Mesenchymal stem cell (in vitro differentiated cells and primary cell): ENCODE measurements at regions not wholly inside any gene's neighbourhood (a gene's known extent, or its start where the extent isn't known, plus 50 kb on each side); places are given as distances from the start of the nearest gene placed in this dataset.

Source experiments
- DNase-seq: peaks from one replicate; pipeline ENCODE4 v3.0.0-alpha.2; 2013
- H2AFZ ChIP-seq: one replicate; pipeline ENCODE4 v1.6.1; 2013; ENCODE audit warnings: low read depth, mild to moderate bottlenecking, control low read depth, inconsistent platforms, low read length, moderate library complexity
- H2AK5ac ChIP-seq: 2 replicates; pipeline ENCODE4 v1.6.1; 2013; ENCODE audit warnings: low read length, moderate library complexity, mild to moderate bottlenecking, inconsistent platforms; ENCODE audit not compliant: severe bottlenecking
- H2BK120ac ChIP-seq: one replicate; pipeline ENCODE4 v1.6.1; 2013; ENCODE audit warnings: low read depth, mild to moderate bottlenecking, inconsistent platforms, low read length, moderate library complexity
- H2BK12ac ChIP-seq, 2 experiments: one replicate each; pipeline ENCODE4 v1.6.1; 2013; ENCODE audit warnings: inconsistent platforms in 2 of 2, low read length in 2 of 2, mild to moderate bottlenecking in 2 of 2, moderate library complexity in 2 of 2, control low read depth in 1 of 2
- H2BK15ac ChIP-seq: one replicate; pipeline ENCODE4 v1.6.1; 2013; ENCODE audit warnings: mild to moderate bottlenecking, low read depth, inconsistent platforms; ENCODE audit not compliant: poor library complexity, severe bottlenecking
- H2BK5ac ChIP-seq: 2 replicates; pipeline ENCODE4 v1.6.1; 2013; ENCODE audit warnings: low read depth, mild to moderate bottlenecking, low read length, control low read depth, inconsistent platforms; ENCODE audit not compliant: poor library complexity, severe bottlenecking
- H3K14ac ChIP-seq, 2 experiments: one replicate each; pipeline ENCODE4 v1.6.1; 2013; ENCODE audit warnings: inconsistent platforms in 2 of 2, low read length in 2 of 2, control low read depth in 1 of 2, mild to moderate bottlenecking in 1 of 2, moderate library complexity in 1 of 2
- H3K18ac ChIP-seq, 2 experiments: one replicate each; pipeline ENCODE4 v1.6.1; 2013; ENCODE audit warnings: inconsistent platforms in 2 of 2, low read length in 2 of 2, control low read depth in 1 of 2, low read depth in 1 of 2, mild to moderate bottlenecking in 1 of 2
- H3K23ac ChIP-seq, 2 experiments: one replicate each; pipeline ENCODE4 v1.6.1; 2013; ENCODE audit warnings: inconsistent platforms in 2 of 2, low read length in 2 of 2, mild to moderate bottlenecking in 2 of 2, moderate library complexity in 2 of 2, control low read depth in 1 of 2
- H3K27ac ChIP-seq: 2 replicates; pipeline ENCODE4 v1.5.1; 2013; ENCODE audit warnings: mild to moderate bottlenecking, moderate library complexity, low read length, control low read depth, inconsistent platforms; ENCODE audit not compliant: poor library complexity, severe bottlenecking
- H3K27me3 ChIP-seq, 2 experiments: 2 replicates each; pipeline versions ENCODE4 v1.6.1 to v1.7.0; 2013; ENCODE audit warnings: low read length in 2 of 2, mild to moderate bottlenecking in 2 of 2, moderate library complexity in 2 of 2, control low read depth in 1 of 2, inconsistent platforms in 1 of 2; ENCODE audit not compliant: control insufficient read depth in 1 of 2, insufficient read depth in 1 of 2
- H3K36me3 ChIP-seq, 2 experiments: 2 replicates each; pipeline versions ENCODE4 v1.6.1 to v1.7.0; 2013; ENCODE audit warnings: low read length in 2 of 2, control low read depth in 1 of 2, inconsistent platforms in 1 of 2, low read depth in 1 of 2, mild to moderate bottlenecking in 1 of 2; ENCODE audit not compliant: insufficient read depth in 2 of 2, control insufficient read depth in 1 of 2
- H3K4ac ChIP-seq, 2 experiments: one replicate each; pipeline ENCODE4 v1.6.1; 2013; ENCODE audit warnings: inconsistent platforms in 2 of 2, low read length in 2 of 2, mild to moderate bottlenecking in 2 of 2, moderate library complexity in 2 of 2, control low read depth in 1 of 2, low read depth in 1 of 2
- H3K4me1 ChIP-seq: 2 replicates; pipeline ENCODE4 v1.6.1; 2013; ENCODE audit warnings: low read depth, low read length, control low read depth; ENCODE audit not compliant: control insufficient read depth, insufficient read depth
- H3K4me2 ChIP-seq: 2 replicates; pipeline ENCODE4 v1.6.1; 2013; ENCODE audit warnings: low read length, mild to moderate bottlenecking, inconsistent platforms; ENCODE audit not compliant: poor library complexity, severe bottlenecking
- H3K4me3 ChIP-seq, 2 experiments: 2 replicates each; pipeline versions ENCODE4 v1.5.1 to v1.7.0; 2013; ENCODE audit warnings: low read length in 2 of 2, mild to moderate bottlenecking in 2 of 2, control low read depth in 1 of 2, low read depth in 1 of 2; ENCODE audit not compliant: insufficient read depth in 1 of 2
- H3K79me1 ChIP-seq: replicated peaks from 2 replicates; pipeline ENCODE4 v1.6.1; 2013; ENCODE audit warnings: mild to moderate bottlenecking, control low read depth, low read length, inconsistent platforms; ENCODE audit not compliant: poor library complexity, severe bottlenecking
- H3K9ac ChIP-seq: 2 replicates; pipeline ENCODE4 v1.7.0; 2013; ENCODE audit warnings: mild to moderate bottlenecking, low read length, moderate library complexity
- H3K9me3 ChIP-seq: 2 replicates; pipeline ENCODE4 v1.7.0; 2013; ENCODE audit warnings: mild to moderate bottlenecking, low read length; ENCODE audit not compliant: control insufficient read depth
- H4K8ac ChIP-seq: one replicate; pipeline ENCODE4 v1.6.1; 2013; ENCODE audit warnings: inconsistent platforms, mild to moderate bottlenecking, low read length, moderate library complexity
- H4K91ac ChIP-seq: one replicate; pipeline ENCODE4 v1.6.1; 2013; ENCODE audit warnings: mild to moderate bottlenecking, low read length, inconsistent platforms
- WGBS: methylation state at CpG from one replicate; pipeline ENCODE4 v1.1.7; 2013; ENCODE audit warnings: mixed read lengths; 5-methylcytosine and 5-hydroxymethylcytosine counted together

DNA sequence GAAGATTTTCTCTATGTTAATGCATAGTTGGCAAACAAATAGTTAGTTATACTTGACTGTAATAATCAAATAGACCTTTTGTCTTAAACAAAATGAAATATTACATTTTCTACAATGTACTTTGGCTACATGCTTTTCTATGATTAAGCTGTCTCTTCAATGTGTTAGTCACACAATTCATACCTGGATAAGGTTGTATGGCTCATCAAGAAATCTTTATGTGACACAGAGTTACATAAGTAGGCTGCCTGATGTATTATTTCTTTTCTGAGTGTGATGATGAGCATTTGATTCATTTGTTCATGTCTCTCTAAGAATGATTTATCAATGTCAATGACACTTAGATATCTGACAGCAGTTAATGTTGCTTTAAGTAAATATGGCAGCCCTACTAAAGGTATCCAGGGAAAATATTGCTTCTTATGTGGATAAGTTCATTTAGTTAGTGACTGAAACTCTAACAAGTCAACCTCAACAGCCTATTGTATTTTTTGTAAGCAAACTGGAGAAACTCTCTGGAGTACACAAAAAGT lies 157.4 kb upstream of the SOX2 start:
- Histone ChIP-seq H3K27me3 (no peaks in the 10 kb centered on the region), H3K4me3 (no peak overlapping the region), H2BK120ac (no peak overlapping the region), H2AFZ (no peak overlapping the region), H2BK5ac (no peak overlapping the region), H2BK15ac (no peak overlapping the region), H3K18ac (no peak overlapping the region), H2AK5ac (no peak overlapping the region), H2BK12ac (no peak overlapping the region), H3K36me3 (no peaks in the 10 kb centered on the region), H4K91ac (no peak overlapping the region), H3K9me3 (no peaks in the 10 kb centered on the region), H3K4ac (no peak overlapping the region), H3K4me1 (no peaks in the 10 kb centered on the region), H3K9ac (no peak overlapping the region), H3K14ac (no peak overlapping the region), H3K23ac (no peak overlapping the region), H3K79me1 (no peaks in the 10 kb centered on the region), H3K4me2 (no peak overlapping the region), H3K27ac (no peak overlapping the region), H4K8ac (no peak overlapping the region)
- DNase-seq: no peak

GRCh38 chr3:181549266-181549665 lies 162.5 kb upstream of the SOX2 start:
- H3K4me2 ChIP-seq: no peak overlapping the region
- no peak overlapping the region for H2BK12ac ChIP-seq
- H4K8ac ChIP-seq: no peak overlapping the region
- H2BK15ac ChIP-seq: no peak overlapping the region
- H2AFZ ChIP-seq: no peak overlapping the region
- H3K4ac ChIP-seq: no peak overlapping the region
- H3K4me3 ChIP-seq: no peak overlapping the region
- H3K79me1 ChIP-seq: no peaks in the 10 kb centered on the region
- no peaks in the 10 kb centered on the region for H3K4me1 ChIP-seq
- no peak overlapping the region for H3K18ac ChIP-seq
- H3K14ac ChIP-seq: no peak overlapping the region
- H4K91ac ChIP-seq: no peak overlapping the region
- 70% methylated on average over 3 of the region's 3 CpGs for WGBS
- H2BK120ac ChIP-seq: no peak overlapping the region
- H2BK5ac ChIP-seq: no peak overlapping the region
- no peak overlapping the region for H3K23ac ChIP-seq
- no peak overlapping the region for H3K9ac ChIP-seq
- H3K9me3 ChIP-seq: no peaks in the 10 kb centered on the region
- no peaks in the 10 kb centered on the region for H3K36me3 ChIP-seq
- H2AK5ac ChIP-seq: no peak overlapping the region
- H3K27me3 ChIP-seq: no peaks in the 10 kb centered on the region
- H3K27ac ChIP-seq: no peak overlapping the region
- no peak for DNase-seq

DNA sequence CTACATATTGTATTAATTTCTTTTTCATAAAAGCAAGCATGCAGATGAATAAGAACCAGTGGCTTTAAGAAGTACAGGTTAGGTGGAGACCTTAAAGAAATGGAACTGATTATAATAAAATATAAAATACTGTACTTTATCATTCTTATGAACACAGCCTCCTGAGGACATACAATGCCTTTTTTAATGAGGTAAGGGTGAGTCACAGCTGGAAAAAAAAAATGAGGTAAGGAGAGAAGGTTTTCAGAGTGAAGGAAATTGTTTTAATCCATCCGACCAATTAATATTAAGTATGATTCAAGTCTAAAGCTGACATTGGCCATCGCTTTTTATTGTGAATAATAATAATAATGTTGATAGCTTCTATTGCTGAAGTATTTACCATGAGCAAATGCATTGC lies 170.3 kb upstream of the SOX2 start:
- no peak overlapping the region for H2BK120ac ChIP-seq
- no peak overlapping the region for H3K18ac ChIP-seq
- H3K4ac ChIP-seq: no peak overlapping the region
- H2BK12ac ChIP-seq: no peak overlapping the region
- no peaks in the 10 kb centered on the region for H3K4me1 ChIP-seq
- no peak overlapping the region for H3K4me2 ChIP-seq
- H4K91ac ChIP-seq: no peak overlapping the region
- no peak overlapping the region for H2BK15ac ChIP-seq
- H3K14ac ChIP-seq: no peak overlapping the region
- no peak overlapping the region for H2BK5ac ChIP-seq
- H3K9me3 ChIP-seq: no peaks in the 10 kb centered on the region
- no peak overlapping the region for H3K27ac ChIP-seq
- H3K23ac ChIP-seq: no peak overlapping the region
- no peak overlapping the region for H3K9ac ChIP-seq
- DNase-seq: no peak
- no peaks in the 10 kb centered on the region for H3K27me3 ChIP-seq
- H3K36me3 ChIP-seq: no peaks in the 10 kb centered on the region
- no peak overlapping the region for H3K4me3 ChIP-seq
- H4K8ac ChIP-seq: no peak overlapping the region
- no peak overlapping the region for H2AK5ac ChIP-seq
- no peak overlapping the region for H2AFZ ChIP-seq
- 100% methylated on average over 1 of the region's 2 CpGs for WGBS
- no peaks in the 10 kb centered on the region for H3K79me1 ChIP-seq

DNA sequence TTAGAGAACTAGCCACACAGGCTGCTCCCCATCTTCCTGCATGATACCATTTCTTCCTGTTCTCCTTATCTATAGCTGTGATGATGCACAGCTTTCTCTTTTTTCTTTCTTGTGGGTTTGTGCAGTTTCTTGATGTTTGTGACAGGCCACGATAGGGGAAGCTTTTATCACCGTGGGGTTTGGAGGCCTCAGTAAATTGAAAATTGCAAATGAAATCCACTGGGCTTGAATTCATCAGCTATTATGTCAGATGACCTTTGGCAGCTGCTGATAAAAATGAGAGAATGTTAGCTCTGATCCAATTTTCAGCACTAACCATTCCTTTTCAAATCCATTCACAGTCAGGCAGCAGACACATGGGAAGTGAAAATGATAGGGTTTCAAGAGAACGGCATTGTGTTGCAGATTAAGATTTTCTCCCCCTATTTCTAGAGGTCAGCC lies 176.9 kb upstream of the SOX2 start:
- H3K27me3 ChIP-seq: no peaks in the 10 kb centered on the region
- H3K4me3 ChIP-seq: no peak overlapping the region
- no peak overlapping the region for H3K4ac ChIP-seq
- H2BK120ac ChIP-seq: no peak overlapping the region
- no peak overlapping the region for H2AK5ac ChIP-seq
- H3K4me2 ChIP-seq: no peak overlapping the region
- no peak overlapping the region for H3K23ac ChIP-seq
- no peaks in the 10 kb centered on the region for H3K4me1 ChIP-seq
- H3K9me3 ChIP-seq: no peaks in the 10 kb centered on the region
- no peak overlapping the region for H2BK12ac ChIP-seq
- H2BK15ac ChIP-seq: no peak overlapping the region
- no peaks in the 10 kb centered on the region for H3K79me1 ChIP-seq
- no peak overlapping the region for H2BK5ac ChIP-seq
- H2AFZ ChIP-seq: no peak overlapping the region
- no peaks in the 10 kb centered on the region for H3K36me3 ChIP-seq
- H3K9ac ChIP-seq: no peak overlapping the region
- H4K8ac ChIP-seq: no peak overlapping the region
- no peak overlapping the region for H3K27ac ChIP-seq
- H4K91ac ChIP-seq: no peak overlapping the region
- H3K14ac ChIP-seq: no peak overlapping the region
- 80% methylated on average over 1 of the region's 3 CpGs for WGBS
- DNase-seq: no peak
- no peak overlapping the region for H3K18ac ChIP-seq
